Ovary (tissue), 3 donors: ENCODE measurements at regions not wholly inside any gene's neighbourhood (a gene's known extent, or its start where the extent isn't known, plus 50 kb on each side); places are given as distances from the start of the nearest gene placed in this dataset.

Experiments used
- CTCF ChIP-seq, 3 donors: fragments of 450-650 bp in 2 of 3; fragments of 200-600 bp in 1 of 3; IDR thresholded peaks; one replicate each; pipeline versions ENCODE4 v1.5.1 to v1.8.0; 2016 to 2022; ENCODE audit warnings: antibody characterized with exemption in 3 of 3, mild to moderate bottlenecking in 1 of 3
- EP300 ChIP-seq: sonication (generic); formaldehyde crosslinking; IDR thresholded peaks from one replicate; pipeline ENCODE4 v1.6.1; 2017; ENCODE audit warnings: antibody characterized with exemption
- donor health status: DM: no; HTN: no; CAD: no.

DNA sequence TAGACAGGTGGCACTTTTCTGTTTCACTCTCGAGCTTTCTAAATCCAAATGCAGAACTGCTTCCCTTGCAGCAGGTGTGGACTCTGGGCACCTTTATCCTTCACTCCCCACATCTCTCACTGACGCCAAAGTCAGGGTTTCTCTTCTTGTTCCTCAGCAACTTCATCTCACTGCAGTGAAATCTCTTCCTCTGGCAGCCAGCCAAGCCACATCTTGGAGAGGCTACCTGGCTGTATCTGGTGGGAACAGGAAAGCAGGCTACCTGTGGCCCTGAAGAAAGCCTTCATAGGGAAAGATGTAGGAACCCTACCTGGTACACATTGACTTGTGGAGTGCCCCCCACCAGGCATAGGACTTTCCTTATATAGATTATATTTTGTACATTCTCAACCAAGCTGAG is 159.1 kb downstream of the UTP18 start:
- TF ChIP-seq EP300: no peak
- no peak for TF ChIP-seq CTCF (IDR thresholded peaks at IDR 0.05)
